Panc1 (cell line): ENCODE measurements at regions not wholly inside any gene's neighbourhood (a gene's known extent, or its start where the extent isn't known, plus 50 kb on each side); places are given as distances from the start of the nearest gene placed in this dataset.

Experiments
- ATAC-seq: fragments of 200-7000 bp; cut with Tn5 transposase; 2 replicates; pipeline ENCODE4 v1.9.1; 2020; ENCODE audit warnings: mild to moderate bottlenecking, moderate library complexity
- BruUV-seq: library from RNA; stranded (reverse); fragments of 400-500 nt; replicated peaks from 2 replicates; lab custom pipeline; 2021; lab: Mats Ljungman, UMichigan
- CTCF ChIA-PET: fragments of 300-600 bp; sonication (Branson Sonifier 250); formaldehyde crosslinking; loops from one replicate; lab custom pipeline; 2022; ENCODE audit warnings: antibody characterized with exemption; lab: Charles Lee
- POLR2A ChIA-PET: fragments of 300-600 bp; sonication (Branson Sonifier 250); formaldehyde crosslinking; loops from one replicate; lab custom pipeline; 2022; ENCODE audit warnings: antibody characterized with exemption; lab: Charles Lee
- DNase-seq: peaks from one replicate; pipeline ENCODE4 v3.0.0-alpha.2; 2010; ENCODE audit warnings: low read depth, low spot score
- H3K27ac ChIP-seq: 2 replicates; pipeline ENCODE4 v1.5.1; 2011; ENCODE audit warnings: mild to moderate bottlenecking, low read length, inconsistent platforms
- H3K27me3 ChIP-seq: fragments of 200-500 bp; sonication (Bioruptor generic); 2 replicates; pipeline ENCODE4 v1.6.0; 2014; ENCODE audit warnings: low read length, inconsistent platforms; ENCODE audit not compliant: control insufficient read depth, insufficient read depth
- H3K36me3 ChIP-seq: fragments of 200-500 bp; sonication (Bioruptor generic); 2 replicates; pipeline ENCODE4 v1.5.1; 2014; ENCODE audit warnings: inconsistent platforms, mild to moderate bottlenecking, low read length, moderate library complexity; ENCODE audit not compliant: control insufficient read depth, insufficient read depth
- H3K4me1 ChIP-seq: 2 replicates; pipeline ENCODE4 v1.5.1; 2011; ENCODE audit warnings: inconsistent platforms, mild to moderate bottlenecking, low read length, moderate library complexity; ENCODE audit not compliant: control insufficient read depth, insufficient read depth
- H3K4me3 ChIP-seq, 2 experiments: 2 replicates each; pipeline ENCODE4 v1.5.1; 2011 to 2012; ENCODE audit warnings: low read depth in 2 of 2, low read length in 2 of 2, mild to moderate bottlenecking in 2 of 2, inconsistent platforms in 1 of 2, moderate library complexity in 1 of 2
- H3K9me3 ChIP-seq: fragments of 200-500 bp; sonication (Bioruptor generic); 2 replicates; pipeline ENCODE4 v1.5.1; 2014; ENCODE audit warnings: low read depth, mild to moderate bottlenecking, inconsistent platforms, low read length, moderate library complexity; ENCODE audit not compliant: control insufficient read depth, insufficient read depth
- CTCF ChIP-seq: fragments of 450-650 bp; IDR thresholded peaks from 2 replicates; pipeline ENCODE4 v1.5.1; 2017; ENCODE audit warnings: mild to moderate bottlenecking
- POLR2AphosphoS5 ChIP-seq: IDR thresholded peaks from 2 replicates; pipeline ENCODE4 v1.6.1; 2012; ENCODE audit warnings: mild to moderate bottlenecking, low read depth, low read length, moderate library complexity
- REST ChIP-seq, 2 experiments: IDR thresholded peaks; 2 replicates each; pipeline ENCODE4 v1.6.1; 2011 to 2012; ENCODE audit warnings: low read depth in 2 of 2, control low read depth in 1 of 2, low read length in 1 of 2, mild to moderate bottlenecking in 1 of 2, moderate library complexity in 1 of 2; ENCODE audit not compliant: insufficient read depth in 1 of 2
- SIN3A ChIP-seq: IDR thresholded peaks from 2 replicates; pipeline ENCODE4 v1.6.1; 2012; ENCODE audit warnings: low read depth, mild to moderate bottlenecking, low read length, moderate library complexity, borderline replicate concordance; ENCODE audit not compliant: insufficient read depth
- TCF7L2 ChIP-seq: IDR thresholded peaks from 2 replicates; pipeline ENCODE4 v1.6.1; 2011; ENCODE audit warnings: mild to moderate bottlenecking, low read depth, low read length, inconsistent platforms
- in situ Hi-C: cut with HindIII; loops from 2 replicates; pipeline ENCODE4 v1.10.0; 2016; ENCODE audit warnings: low sequenced_read_pairs, low pct_unique_long_range_greater_than_20kb
- intact Hi-C: fragments of 100-400 bp; cut with micrococcal nuclease; formaldehyde crosslinking; loops from one replicate; pipeline ENCODE4 v1.10.0; 2022; ENCODE audit not compliant: unreplicated experiment

- Histone ChIP-seq H3K36me3 (no peaks in the 10 kb centered on the region), H3K4me1 (no peaks in the 10 kb centered on the region), H3K27me3 (no peaks in the 10 kb centered on the region), H3K4me3 (no peak overlapping the region), H3K9me3 (no peaks in the 10 kb centered on the region), H3K27ac (no peak overlapping the region)
- POLR2A ChIA-PET: no interaction called here
- in situ Hi-C loops: no loop called here
- intact Hi-C loops: no loop called here
- ATAC-seq (no peak), DNase-seq (no peak)
- no TSS peak for BruUV-seq
- TF ChIP-seq REST (IDR thresholded peaks at IDR 0.05; ENCODE audit: insufficient read depth in 1 of 2, low read depth in 2 of 2, low read length in 1 of 2) (no peak), CTCF (no peak), SIN3A (no peak), POLR2AphosphoS5 (no peak), TCF7L2 (no peak)
- CTCF ChIA-PET: no interaction called here
Observed at GRCh38 chr12:18868717-18869116, 130.8 kb downstream of the CAPZA3 start.

GRCh38 chr12:18872770-18873169 lies 134.9 kb downstream of the CAPZA3 start:
- POLR2A ChIA-PET: no interaction called here
- BruUV-seq: no TSS peak
- ATAC-seq: no peak
- Histone ChIP-seq H3K9me3 (no peaks in the 10 kb centered on the region), H3K27me3 (no peaks in the 10 kb centered on the region), H3K27ac (no peak overlapping the region), H3K36me3 (no peaks in the 10 kb centered on the region), H3K4me1 (no peaks in the 10 kb centered on the region), H3K4me3 (no peak overlapping the region)
- intact Hi-C loops (no loop called here), in situ Hi-C loops (no loop called here)
- TF ChIP-seq SIN3A (no peak), TCF7L2 (no peak), POLR2AphosphoS5 (no peak), CTCF (no peak), REST (IDR thresholded peaks at IDR 0.05; ENCODE audit: insufficient read depth in 1 of 2, low read depth in 2 of 2, low read length in 1 of 2) (no peak)
- DNase-seq: no peak
- CTCF ChIA-PET: interaction anchor here (0.6 kb wide), 1 partner anchor 1773 kb away, joined by 3 read pairs; no protein-coding TSS in a partner anchor
